ENCODE measurements at regions not wholly inside any gene's neighbourhood (a gene's known extent, or its start where the extent isn't known, plus 50 kb on each side); places are given as distances from the start of the nearest gene placed in this dataset.
"Not testable (repeated sequence)": the region's sequence is repeated elsewhere in the genome, so short reads cannot be mapped to it uniquely, and the experiment has no call there.

GRCh38 chr5:118462276-118462675, 526.1 kb downstream of the DTWD2 start:
- TF ChIP-seq POLR2A (IDR thresholded peaks at IDR 0.05; ENCODE audit: low read length); CTCF (IDR thresholded peaks at IDR 0.05); MYC (IDR thresholded peaks at IDR 0.05; ENCODE audit: borderline replicate concordance, low read length); ZFP36 (IDR thresholded peaks at IDR 0.05; ENCODE audit: borderline replicate concordance, partially characterized antibody); MAX (IDR thresholded peaks at IDR 0.05); REST (IDR thresholded peaks at IDR 0.05): not testable (repeated sequence)
